Caco-2 (cell line): ENCODE measurements at regions not wholly inside any gene's neighbourhood (a gene's known extent, or its start where the extent isn't known, plus 50 kb on each side); places are given as distances from the start of the nearest gene placed in this dataset.
A peak's percentile ranks its signal among the peaks of the same experiment; 100 is the strongest.

ENCODE experiments used
- BruUV-seq: library from RNA; stranded (reverse); fragments of 400-500 nt; replicated peaks from 2 replicates; lab custom pipeline; 2021; lab: Mats Ljungman, UMichigan
- CTCF ChIA-PET: fragments of 300-600 bp; sonication (Branson Sonifier 250); formaldehyde crosslinking; loops from one replicate; lab custom pipeline; 2022; ENCODE audit warnings: antibody characterized with exemption; lab: Charles Lee
- POLR2A ChIA-PET: fragments of 300-600 bp; sonication (Branson Sonifier 250); formaldehyde crosslinking; loops from one replicate; lab custom pipeline; 2022; ENCODE audit warnings: antibody characterized with exemption; lab: Charles Lee
- DNase-seq, 2 experiments: peaks; one replicate each; pipeline versions ENCODE4 v3.0.0 to v3.0.0-alpha.2; 2020 to 2022
- H3K27me3 ChIP-seq: replicated peaks from 2 replicates; pipeline ENCODE4 v1.6.0; 2011; ENCODE audit warnings: low read length; ENCODE audit not compliant: control insufficient read depth, insufficient read depth
- H3K36me3 ChIP-seq: 2 replicates; pipeline ENCODE4 v1.5.1; 2011; ENCODE audit warnings: low read length; ENCODE audit not compliant: control insufficient read depth, insufficient read depth
- H3K4me1 ChIP-seq: fragments of 250-450 bp; sonication (Bioruptor Pico); 2 replicates; pipeline ENCODE4 v1.5.1; 2020; ENCODE audit warnings: mild to moderate bottlenecking
- H3K4me3 ChIP-seq: 2 replicates; pipeline ENCODE4 v1.5.1; 2011; ENCODE audit warnings: low read depth, mild to moderate bottlenecking, control low read depth, low read length
- H3K9me3 ChIP-seq: fragments of 250-450 bp; sonication (Bioruptor Pico); 2 replicates; pipeline ENCODE4 v1.5.1; 2020; ENCODE audit warnings: mild to moderate bottlenecking, moderate library complexity
- H3K27ac Mint-ChIP-seq: one replicate; pipeline ENCODE4 v1.8.0; 2022; ENCODE audit warnings: mixed read lengths; ENCODE audit not compliant: unreplicated experiment
- H3K27me3 Mint-ChIP-seq: one replicate; pipeline ENCODE4 v1.8.0; 2022; ENCODE audit warnings: mixed read lengths; ENCODE audit not compliant: insufficient read depth, unreplicated experiment
- H3K36me3 Mint-ChIP-seq: one replicate; pipeline ENCODE4 v1.8.0; 2022; ENCODE audit warnings: mild to moderate bottlenecking, mixed read lengths; ENCODE audit not compliant: insufficient read depth, unreplicated experiment
- H3K4me1 Mint-ChIP-seq: one replicate; pipeline ENCODE4 v1.8.0; 2022; ENCODE audit warnings: low read depth, mixed read lengths; ENCODE audit not compliant: unreplicated experiment
- H3K4me3 Mint-ChIP-seq: one replicate; pipeline ENCODE4 v1.8.0; 2022; ENCODE audit warnings: mild to moderate bottlenecking, moderate library complexity, mixed read lengths; ENCODE audit not compliant: unreplicated experiment
- H3K9me3 Mint-ChIP-seq: one replicate; pipeline ENCODE4 v1.8.0; 2022; ENCODE audit warnings: mixed read lengths; ENCODE audit not compliant: unreplicated experiment
- intact Hi-C: fragments of 100-400 bp; cut with micrococcal nuclease; formaldehyde crosslinking; loops from one replicate; pipeline ENCODE4 v1.10.0; 2022; ENCODE audit not compliant: unreplicated experiment
- TF ChIP-seq, protein P1 (sequence below), 2 experiments: fragments of 200-600 bp in 1 of 2; IDR thresholded peaks; 1 replicate in 1 of 2; 2 replicates in 1 of 2; pipeline versions ENCODE4 v1.5.1 to v1.8.0; 2011 to 2022; ENCODE audit warnings: antibody characterized with exemption in 1 of 2, control low read depth in 1 of 2, inconsistent platforms in 1 of 2, low read depth in 1 of 2, low read length in 1 of 2, mild to moderate bottlenecking in 1 of 2, moderate library complexity in 1 of 2; ENCODE audit not compliant: insufficient read depth in 1 of 2, severe bottlenecking in 1 of 2, unreplicated experiment in 1 of 2

DNA sequence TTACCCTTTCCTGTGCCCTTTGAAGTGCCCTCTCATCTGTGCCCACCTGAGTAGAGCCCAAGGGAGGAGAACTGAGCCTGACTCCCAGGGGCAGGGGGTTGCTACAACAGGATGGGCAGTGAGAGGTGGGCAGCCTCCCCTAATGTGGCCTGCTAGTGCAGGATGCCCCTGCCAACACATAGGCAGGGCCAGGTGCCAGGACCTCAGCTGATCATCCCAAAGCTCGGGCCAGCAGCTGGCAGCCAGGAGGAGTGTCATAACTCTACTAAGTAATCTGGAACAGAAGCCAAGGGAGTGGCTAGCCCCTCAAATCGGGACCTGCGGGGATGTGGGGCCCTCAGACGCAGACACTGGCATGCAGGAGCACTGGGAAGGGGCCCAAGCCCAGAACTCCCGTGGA lies 208.8 kb upstream of the RAB4A start:
- no peaks in the 10 kb centered on the region for H3K9me3 ChIP-seq
- ChIA-PET CTCF (no interaction called here), POLR2A (no interaction called here)
- TF ChIP-seq, protein P1, sequence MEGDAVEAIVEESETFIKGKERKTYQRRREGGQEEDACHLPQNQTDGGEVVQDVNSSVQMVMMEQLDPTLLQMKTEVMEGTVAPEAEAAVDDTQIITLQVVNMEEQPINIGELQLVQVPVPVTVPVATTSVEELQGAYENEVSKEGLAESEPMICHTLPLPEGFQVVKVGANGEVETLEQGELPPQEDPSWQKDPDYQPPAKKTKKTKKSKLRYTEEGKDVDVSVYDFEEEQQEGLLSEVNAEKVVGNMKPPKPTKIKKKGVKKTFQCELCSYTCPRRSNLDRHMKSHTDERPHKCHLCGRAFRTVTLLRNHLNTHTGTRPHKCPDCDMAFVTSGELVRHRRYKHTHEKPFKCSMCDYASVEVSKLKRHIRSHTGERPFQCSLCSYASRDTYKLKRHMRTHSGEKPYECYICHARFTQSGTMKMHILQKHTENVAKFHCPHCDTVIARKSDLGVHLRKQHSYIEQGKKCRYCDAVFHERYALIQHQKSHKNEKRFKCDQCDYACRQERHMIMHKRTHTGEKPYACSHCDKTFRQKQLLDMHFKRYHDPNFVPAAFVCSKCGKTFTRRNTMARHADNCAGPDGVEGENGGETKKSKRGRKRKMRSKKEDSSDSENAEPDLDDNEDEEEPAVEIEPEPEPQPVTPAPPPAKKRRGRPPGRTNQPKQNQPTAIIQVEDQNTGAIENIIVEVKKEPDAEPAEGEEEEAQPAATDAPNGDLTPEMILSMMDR (IDR thresholded peaks at IDR 0.05; ENCODE audit: insufficient read depth in 1 of 2, low read depth in 1 of 2, low read length in 1 of 2, severe bottlenecking in 1 of 2, unreplicated experiment in 1 of 2) = no peak
- H3K36me3 ChIP-seq = no peaks in the 10 kb centered on the region
- BruUV-seq = no TSS peak
- no peaks in the 10 kb centered on the region for H3K36me3 Mint-ChIP-seq
- H3K4me3 Mint-ChIP-seq = no peak overlapping the region
- no peaks in the 10 kb centered on the region for H3K4me1 ChIP-seq
- H3K4me3 ChIP-seq = no peak overlapping the region
- H3K4me1 Mint-ChIP-seq = peaks cover 24% of the 10 kb centered on the region
- intact Hi-C loops = loop anchor here (10.0 kb wide), 1 partner anchor 163 kb away; no protein-coding TSS in a partner anchor
- no peaks in the 10 kb centered on the region for H3K9me3 Mint-ChIP-seq
- H3K27me3 Mint-ChIP-seq = no peaks in the 10 kb centered on the region
- DNase-seq = no peak
- H3K27me3 ChIP-seq = no peaks in the 10 kb centered on the region
- H3K27ac Mint-ChIP-seq = no peak overlapping the region

DNA sequence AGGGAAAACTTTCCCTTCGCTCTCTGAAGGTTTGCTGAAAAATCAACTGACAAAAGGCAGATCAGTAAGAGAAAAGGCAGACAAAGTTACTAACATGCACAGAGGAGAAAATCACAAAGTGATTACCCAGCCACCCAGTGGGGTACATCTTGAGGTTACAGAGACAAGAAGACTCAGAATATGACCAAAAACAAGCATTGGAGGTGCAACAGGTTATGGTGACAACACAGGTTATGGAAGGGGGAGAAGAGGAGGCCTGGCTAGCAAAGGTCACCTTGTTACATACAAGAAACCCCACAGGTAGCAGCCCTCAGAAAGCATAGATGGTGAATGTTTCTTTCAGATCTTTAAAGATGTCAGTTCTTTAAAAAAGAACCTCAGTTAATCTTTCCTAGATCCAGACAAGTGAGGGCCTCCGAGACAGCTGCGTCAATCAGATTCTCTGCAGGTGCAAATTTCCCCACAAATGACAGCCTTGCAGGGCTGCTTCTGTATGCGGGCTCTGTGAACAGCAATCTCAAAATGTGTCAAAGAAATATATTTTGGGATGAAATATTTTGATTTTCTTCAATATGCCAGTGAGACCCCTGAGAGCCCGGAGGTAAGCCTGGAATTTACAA lies 207.6 kb upstream of the RAB4A start:
- H3K36me3 ChIP-seq = no peaks in the 10 kb centered on the region
- Mint-ChIP-seq H3K9me3 (no peaks in the 10 kb centered on the region), H3K27ac (no peak overlapping the region), H3K4me3 (no peak overlapping the region), H3K36me3 (no peaks in the 10 kb centered on the region), H3K4me1 (peaks cover 24% of the 10 kb centered on the region), H3K27me3 (peaks cover 4% of the 10 kb centered on the region)
- H3K9me3 ChIP-seq = no peaks in the 10 kb centered on the region
- TF ChIP-seq, protein P1 (IDR thresholded peaks at IDR 0.05; ENCODE audit: insufficient read depth in 1 of 2, low read depth in 1 of 2, low read length in 1 of 2, severe bottlenecking in 1 of 2, unreplicated experiment in 1 of 2) = no peak
- H3K4me3 ChIP-seq = no peak overlapping the region
- no peak for DNase-seq
- H3K27me3 ChIP-seq = no peaks in the 10 kb centered on the region
- ChIA-PET CTCF (no interaction called here), POLR2A (no interaction called here)
- H3K4me1 ChIP-seq = no peaks in the 10 kb centered on the region
- intact Hi-C loops = loop anchor here (10.0 kb wide), 1 partner anchor 162 kb away; no protein-coding TSS in a partner anchor
- no TSS peak for BruUV-seq

DNA sequence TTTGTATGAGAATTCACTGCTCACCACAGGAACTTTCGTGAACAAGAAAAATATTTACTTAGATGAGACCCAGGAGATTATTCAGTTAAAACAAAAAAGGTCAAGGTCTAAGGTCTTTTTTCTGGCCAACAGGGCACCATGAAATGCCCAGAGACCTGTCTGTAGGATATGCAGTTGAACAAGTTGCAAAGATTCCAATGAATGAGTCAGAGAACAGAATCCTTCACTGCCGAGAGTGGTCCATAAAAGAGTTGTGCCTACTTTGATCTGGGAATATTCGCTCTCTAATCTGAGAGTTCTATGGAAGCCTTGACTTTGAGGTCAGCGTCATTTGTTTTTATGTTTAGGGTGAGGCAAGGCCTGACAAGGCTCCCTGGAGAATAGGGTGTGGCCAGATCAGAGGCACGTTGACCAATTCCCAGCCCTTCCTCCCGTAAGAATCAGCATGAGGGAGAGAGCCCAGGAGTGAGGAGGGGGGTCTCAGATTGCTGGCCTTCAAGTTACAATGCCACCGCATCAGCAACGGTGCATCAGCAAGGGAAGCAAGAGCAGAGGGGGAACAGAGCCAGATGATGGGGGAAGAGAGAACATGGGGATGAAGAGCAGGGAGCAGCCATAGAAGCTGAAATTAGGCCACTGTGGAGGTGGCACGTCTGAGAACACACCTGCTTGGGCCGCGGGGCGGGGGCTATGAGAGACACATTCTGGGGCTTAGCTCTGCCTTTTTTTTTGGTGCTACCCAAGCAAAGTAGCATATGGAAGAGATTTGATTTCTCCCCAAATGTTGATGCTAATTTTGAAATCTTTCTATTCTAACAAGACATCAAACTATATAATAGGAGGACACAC lies 206.4 kb upstream of the RAB4A start:
- H3K27ac Mint-ChIP-seq = no peak overlapping the region
- BruUV-seq = no TSS peak
- Histone ChIP-seq H3K36me3 (no peaks in the 10 kb centered on the region), H3K27me3 (no peaks in the 10 kb centered on the region), H3K9me3 (no peaks in the 10 kb centered on the region), H3K4me3 (no peak overlapping the region), H3K4me1 (no peaks in the 10 kb centered on the region)
- no peaks in the 10 kb centered on the region for H3K36me3 Mint-ChIP-seq
- ChIA-PET POLR2A (no interaction called here), CTCF (no interaction called here)
- H3K4me1 Mint-ChIP-seq = peaks cover 24% of the 10 kb centered on the region
- peak in 1 of 2 experiments; percentile 5 for DNase-seq
- peaks cover 10% of the 10 kb centered on the region for H3K9me3 Mint-ChIP-seq
- H3K27me3 Mint-ChIP-seq = peaks cover 4% of the 10 kb centered on the region
- no peak overlapping the region for H3K4me3 Mint-ChIP-seq
- TF ChIP-seq, protein P1 (IDR thresholded peaks at IDR 0.05; ENCODE audit: insufficient read depth in 1 of 2, low read depth in 1 of 2, low read length in 1 of 2, severe bottlenecking in 1 of 2, unreplicated experiment in 1 of 2) = no peak
- intact Hi-C loops = loop anchor here (2.0 to 10.0 kb wide), 2 partner anchors 48 to 160 kb away; no protein-coding TSS in a partner anchor
